ENCODE measurements at regions not wholly inside any gene's neighbourhood (a gene's known extent, or its start where the extent isn't known, plus 50 kb on each side); places are given as distances from the start of the nearest gene placed in this dataset.

DNA sequence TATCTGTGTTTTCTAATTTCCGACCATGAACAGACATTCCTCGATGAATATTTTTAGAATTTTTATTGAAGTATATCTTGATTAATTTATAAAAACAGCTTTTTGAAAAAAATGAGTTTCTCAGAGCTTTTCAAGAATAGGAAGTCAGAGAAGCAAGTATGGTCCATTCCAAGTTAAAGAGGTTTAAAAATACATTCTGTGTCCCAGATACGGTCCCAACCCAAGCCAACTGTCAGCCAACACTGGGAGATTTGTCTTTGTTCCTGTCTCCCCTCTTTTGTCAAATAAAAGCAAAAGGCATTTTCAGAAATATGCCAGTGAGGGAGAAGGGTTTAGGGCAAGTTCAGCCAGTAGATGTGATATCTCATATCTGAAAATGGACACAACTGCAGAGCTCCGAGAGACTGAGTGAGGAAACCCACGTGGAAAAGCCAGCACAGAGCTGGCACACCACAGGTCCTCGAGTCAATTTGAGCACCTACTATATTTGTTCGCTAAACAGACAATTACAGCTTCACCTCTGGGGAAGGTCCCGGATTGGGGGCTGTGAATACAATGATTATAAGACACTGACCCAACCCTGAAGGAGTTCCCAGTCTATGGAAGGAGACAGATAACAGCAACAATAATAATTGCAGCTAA lies 59.8 kb downstream of the C11orf91 start:
- TF ChIP-seq, protein P1, sequence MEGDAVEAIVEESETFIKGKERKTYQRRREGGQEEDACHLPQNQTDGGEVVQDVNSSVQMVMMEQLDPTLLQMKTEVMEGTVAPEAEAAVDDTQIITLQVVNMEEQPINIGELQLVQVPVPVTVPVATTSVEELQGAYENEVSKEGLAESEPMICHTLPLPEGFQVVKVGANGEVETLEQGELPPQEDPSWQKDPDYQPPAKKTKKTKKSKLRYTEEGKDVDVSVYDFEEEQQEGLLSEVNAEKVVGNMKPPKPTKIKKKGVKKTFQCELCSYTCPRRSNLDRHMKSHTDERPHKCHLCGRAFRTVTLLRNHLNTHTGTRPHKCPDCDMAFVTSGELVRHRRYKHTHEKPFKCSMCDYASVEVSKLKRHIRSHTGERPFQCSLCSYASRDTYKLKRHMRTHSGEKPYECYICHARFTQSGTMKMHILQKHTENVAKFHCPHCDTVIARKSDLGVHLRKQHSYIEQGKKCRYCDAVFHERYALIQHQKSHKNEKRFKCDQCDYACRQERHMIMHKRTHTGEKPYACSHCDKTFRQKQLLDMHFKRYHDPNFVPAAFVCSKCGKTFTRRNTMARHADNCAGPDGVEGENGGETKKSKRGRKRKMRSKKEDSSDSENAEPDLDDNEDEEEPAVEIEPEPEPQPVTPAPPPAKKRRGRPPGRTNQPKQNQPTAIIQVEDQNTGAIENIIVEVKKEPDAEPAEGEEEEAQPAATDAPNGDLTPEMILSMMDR (IDR thresholded peaks at IDR 0.05; ENCODE audit: partially characterized antibody, unreplicated experiment) = no peak
- H3K4me3 Mint-ChIP-seq (ENCODE audit: unreplicated experiment) = no peak overlapping the region
- no peaks in the 10 kb centered on the region for H3K9me3 Mint-ChIP-seq (ENCODE audit: unreplicated experiment)
- DNase-seq = no peak
- H3K27me3 Mint-ChIP-seq (ENCODE audit: unreplicated experiment) = no peaks in the 10 kb centered on the region
- H3K36me3 Mint-ChIP-seq (ENCODE audit: unreplicated experiment) = peaks cover 8% of the 10 kb centered on the region
- no peak overlapping the region for H3K27ac Mint-ChIP-seq (ENCODE audit: unreplicated experiment)
- no peaks in the 10 kb centered on the region for H3K4me1 Mint-ChIP-seq (ENCODE audit: low read depth, unreplicated experiment)

DNA sequence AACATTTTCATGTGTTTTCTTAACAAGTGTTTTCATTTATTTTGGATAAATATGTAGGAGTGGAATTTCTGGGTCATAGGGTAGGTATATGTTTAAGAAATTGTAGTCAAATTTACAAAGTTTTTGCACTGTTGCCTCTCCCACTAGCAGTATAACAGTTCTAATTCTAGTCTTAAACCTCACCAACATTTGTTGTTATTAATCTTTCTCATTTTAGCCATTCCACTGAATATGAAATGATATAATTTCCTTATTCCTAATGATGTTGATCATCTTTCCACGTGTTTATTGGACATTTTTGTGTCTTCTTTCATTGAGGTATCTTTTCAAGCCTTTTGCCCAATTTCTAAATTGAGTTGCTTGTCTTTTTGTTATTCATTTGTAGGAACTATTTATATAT lies 62.0 kb downstream of the C11orf91 start:
- DNase-seq = no peak
- TF ChIP-seq, protein P1 (IDR thresholded peaks at IDR 0.05; ENCODE audit: partially characterized antibody, unreplicated experiment) = no peak
- Mint-ChIP-seq H3K4me1 (ENCODE audit: low read depth, unreplicated experiment) (no peaks in the 10 kb centered on the region), H3K27ac (ENCODE audit: unreplicated experiment) (no peak overlapping the region), H3K36me3 (ENCODE audit: unreplicated experiment) (peaks cover 8% of the 10 kb centered on the region), H3K4me3 (ENCODE audit: unreplicated experiment) (no peak overlapping the region), H3K27me3 (ENCODE audit: unreplicated experiment) (no peaks in the 10 kb centered on the region), H3K9me3 (ENCODE audit: unreplicated experiment) (no peaks in the 10 kb centered on the region)

DNA sequence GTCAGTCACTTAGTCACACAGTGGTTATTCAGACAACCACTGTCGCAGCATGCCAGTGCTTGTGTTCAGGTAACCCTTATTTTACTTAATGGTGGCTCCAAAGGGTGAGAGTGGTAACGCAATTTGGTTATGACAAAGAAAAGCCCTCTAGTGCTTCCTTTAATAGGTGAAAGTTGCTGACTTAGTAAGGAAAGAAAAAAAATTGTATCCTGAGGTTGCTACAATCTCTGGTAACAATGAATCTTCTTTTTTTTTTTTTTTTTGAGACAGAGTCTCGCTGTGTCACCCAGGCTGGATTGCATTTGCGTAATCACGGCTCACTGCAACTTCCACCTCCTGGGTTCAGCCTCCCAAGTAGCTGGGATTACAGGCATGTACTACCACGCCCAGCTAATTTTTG lies 64.5 kb downstream of the C11orf91 start:
- no peak for DNase-seq
- H3K36me3 Mint-ChIP-seq (ENCODE audit: unreplicated experiment) = peaks cover 11% of the 10 kb centered on the region
- TF ChIP-seq, protein P1 (IDR thresholded peaks at IDR 0.05; ENCODE audit: partially characterized antibody, unreplicated experiment) = no peak
- H3K4me3 Mint-ChIP-seq (ENCODE audit: unreplicated experiment) = no peak overlapping the region
- no peak overlapping the region for H3K27ac Mint-ChIP-seq (ENCODE audit: unreplicated experiment)
- H3K27me3 Mint-ChIP-seq (ENCODE audit: unreplicated experiment) = peaks cover 3% of the 10 kb centered on the region
- H3K9me3 Mint-ChIP-seq (ENCODE audit: unreplicated experiment) = peaks cover 3% of the 10 kb centered on the region
- H3K4me1 Mint-ChIP-seq (ENCODE audit: low read depth, unreplicated experiment) = no peaks in the 10 kb centered on the region

DNA sequence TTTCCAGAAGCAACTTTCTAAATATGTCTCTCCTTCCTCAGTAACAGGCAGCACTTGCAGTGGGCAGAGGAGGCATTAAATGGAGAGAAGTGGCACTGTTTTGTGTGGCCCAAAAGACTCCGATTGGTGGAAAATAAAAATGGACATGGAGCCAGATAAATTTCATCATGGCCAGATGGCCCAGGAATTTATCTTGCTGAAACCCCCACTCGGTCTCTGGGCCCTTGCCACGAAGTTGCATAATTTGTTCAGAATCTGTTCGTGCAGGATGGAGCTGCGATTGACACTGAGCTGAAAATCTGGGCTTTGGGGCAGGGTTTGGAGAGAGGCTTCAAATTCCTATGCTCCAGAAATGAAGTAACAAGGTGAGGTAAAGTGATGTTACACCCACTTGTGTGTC lies 65.5 kb downstream of the C11orf91 start:
- TF ChIP-seq, protein P1 (IDR thresholded peaks at IDR 0.05; ENCODE audit: partially characterized antibody, unreplicated experiment) = no peak
- H3K27ac Mint-ChIP-seq (ENCODE audit: unreplicated experiment) = no peak overlapping the region
- H3K36me3 Mint-ChIP-seq (ENCODE audit: unreplicated experiment) = peaks cover 18% of the 10 kb centered on the region
- DNase-seq = no peak
- H3K4me1 Mint-ChIP-seq (ENCODE audit: low read depth, unreplicated experiment) = no peaks in the 10 kb centered on the region
- peaks cover 4% of the 10 kb centered on the region for H3K9me3 Mint-ChIP-seq (ENCODE audit: unreplicated experiment)
- peaks cover 3% of the 10 kb centered on the region for H3K27me3 Mint-ChIP-seq (ENCODE audit: unreplicated experiment)
- no peak overlapping the region for H3K4me3 Mint-ChIP-seq (ENCODE audit: unreplicated experiment)

DNA sequence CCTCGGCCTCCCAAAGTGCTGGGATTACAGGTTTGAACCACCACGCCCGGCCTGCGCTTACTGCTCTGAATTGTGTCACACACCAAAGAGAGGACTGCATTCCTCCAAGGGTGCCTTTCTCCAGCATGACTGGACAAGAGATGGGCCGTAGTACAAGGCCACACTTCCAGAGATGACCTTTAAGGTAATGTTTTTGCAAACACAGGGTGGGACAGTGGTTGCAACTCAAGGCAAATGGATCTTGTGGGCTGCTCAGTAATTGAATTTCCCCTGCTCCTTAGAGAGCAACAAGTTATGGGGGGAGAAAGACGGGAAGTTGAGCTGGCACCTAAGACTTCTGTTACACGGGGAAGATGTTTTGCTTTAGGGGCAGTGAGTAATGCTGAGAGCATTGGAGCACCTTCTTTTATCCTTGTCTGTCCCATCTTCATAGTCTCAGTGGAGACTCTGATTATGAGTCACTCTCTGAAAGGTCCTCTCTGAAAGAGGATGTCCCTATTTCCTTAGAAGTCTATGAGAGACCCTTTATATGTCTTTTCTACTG lies 66.3 kb downstream of the C11orf91 start:
- TF ChIP-seq, protein P1 (IDR thresholded peaks at IDR 0.05; ENCODE audit: partially characterized antibody, unreplicated experiment) = no peak
- DNase-seq = no peak
- H3K27ac Mint-ChIP-seq (ENCODE audit: unreplicated experiment) = no peak overlapping the region
- no peaks in the 10 kb centered on the region for H3K4me1 Mint-ChIP-seq (ENCODE audit: low read depth, unreplicated experiment)
- H3K27me3 Mint-ChIP-seq (ENCODE audit: unreplicated experiment) = peaks cover 3% of the 10 kb centered on the region
- H3K36me3 Mint-ChIP-seq (ENCODE audit: unreplicated experiment) = peaks cover 18% of the 10 kb centered on the region
- peaks cover 4% of the 10 kb centered on the region for H3K9me3 Mint-ChIP-seq (ENCODE audit: unreplicated experiment)
- no peak overlapping the region for H3K4me3 Mint-ChIP-seq (ENCODE audit: unreplicated experiment)
